GM23338 (cell line): ENCODE measurements at regions not wholly inside any gene's neighbourhood (a gene's known extent, or its start where the extent isn't known, plus 50 kb on each side); places are given as distances from the start of the nearest gene placed in this dataset.

Experiments
- ATAC-seq: fragments of 200-7000 bp; cut with Tn5 transposase; 3 replicates; pipeline ENCODE4 v1.9.1; 2020
- DNase-seq: peaks from one replicate; pipeline ENCODE4 v3.0.0-alpha.2; 2015; ENCODE audit warnings: low spot score
- H2AFZ ChIP-seq: fragments of 200-600 bp; sonication (generic); 2 replicates; pipeline ENCODE4 v1.8.0; 2016; ENCODE audit warnings: antibody characterized with exemption, mild to moderate bottlenecking, moderate library complexity
- H3F3A ChIP-seq: fragments of 200-600 bp; sonication (generic); replicated peaks from 2 replicates; pipeline ENCODE4 v1.8.0; 2017; ENCODE audit warnings: antibody characterized with exemption, mixed run types, low read depth
- H3K27ac ChIP-seq: fragments of 200-600 bp; sonication (generic); 2 replicates; pipeline ENCODE4 v1.6.1; 2016; ENCODE audit warnings: low read depth
- H3K27me3 ChIP-seq: fragments of 200-600 bp; sonication (generic); 2 replicates; pipeline ENCODE4 v1.8.0; 2016; ENCODE audit warnings: mild to moderate bottlenecking, mixed run types, moderate library complexity; ENCODE audit not compliant: insufficient read depth
- H3K36me3 ChIP-seq: fragments of 200-600 bp; sonication (generic); 2 replicates; pipeline ENCODE4 v1.8.0; 2016; ENCODE audit warnings: mild to moderate bottlenecking; ENCODE audit not compliant: insufficient read depth
- H3K4me1 ChIP-seq: fragments of 200-600 bp; sonication (generic); 2 replicates; pipeline ENCODE4 v1.8.0; 2016; ENCODE audit warnings: mild to moderate bottlenecking, moderate library complexity; ENCODE audit not compliant: insufficient read depth
- H3K4me2 ChIP-seq: fragments of 200-600 bp; sonication (generic); 2 replicates; pipeline ENCODE4 v1.7.1; 2017; ENCODE audit warnings: mixed run types
- H3K4me3 ChIP-seq: fragments of 200-600 bp; sonication (generic); 2 replicates; pipeline ENCODE4 v1.6.1; 2016; ENCODE audit warnings: mixed run types
- H3K79me2 ChIP-seq: fragments of 200-600 bp; sonication (generic); replicated peaks from 2 replicates; pipeline ENCODE4 v1.8.0; 2017; ENCODE audit warnings: mild to moderate bottlenecking; ENCODE audit not compliant: insufficient read depth
- H3K9me2 ChIP-seq: fragments of 200-600 bp; sonication (generic); 2 replicates; pipeline ENCODE4 v1.8.0; 2017; ENCODE audit not compliant: insufficient read depth
- H4K20me1 ChIP-seq: fragments of 200-600 bp; sonication (generic); replicated peaks from 2 replicates; pipeline ENCODE4 v1.8.0; 2017; ENCODE audit warnings: mild to moderate bottlenecking; ENCODE audit not compliant: insufficient read depth
- H3K27ac Mint-ChIP-seq: 2 replicates; pipeline ENCODE4 v1.8.0; 2020; ENCODE audit warnings: inconsistent platforms, mild to moderate bottlenecking, moderate library complexity, mixed read lengths
- H3K27me3 Mint-ChIP-seq: 3 replicates; pipeline ENCODE4 v1.8.0; 2022; ENCODE audit warnings: low read depth, mild to moderate bottlenecking, moderate library complexity, mixed read lengths, inconsistent platforms; ENCODE audit not compliant: insufficient read depth, poor library complexity
- H3K36me3 Mint-ChIP-seq: 3 replicates; pipeline ENCODE4 v1.8.0; 2021; ENCODE audit warnings: low read depth, mild to moderate bottlenecking, inconsistent platforms, moderate library complexity, mixed read lengths
- H3K4me1 Mint-ChIP-seq: 3 replicates; pipeline ENCODE4 v1.8.0; 2020; ENCODE audit warnings: mild to moderate bottlenecking, inconsistent platforms, mixed read lengths
- H3K4me3 Mint-ChIP-seq: 3 replicates; pipeline ENCODE4 v1.8.0; 2021; ENCODE audit warnings: moderate library complexity, mild to moderate bottlenecking, inconsistent platforms, mixed read lengths
- H3K9me3 Mint-ChIP-seq: 3 replicates; pipeline ENCODE4 v1.8.0; 2020; ENCODE audit warnings: moderate library complexity, mild to moderate bottlenecking, inconsistent platforms, mixed read lengths
- CREB1 ChIP-seq: fragments of 250-450 bp; sonication (Bioruptor Pico); IDR thresholded peaks from 2 replicates; pipeline ENCODE4 v1.5.0; 2020; ENCODE audit warnings: low read depth, mild to moderate bottlenecking, moderate library complexity
- EZH2phosphoT487 ChIP-seq: fragments of 200-600 bp; sonication (generic); IDR thresholded peaks from one replicate; pipeline ENCODE4 v1.8.1; 2018; ENCODE audit warnings: antibody characterized with exemption; ENCODE audit not compliant: unreplicated experiment
- JUNB ChIP-seq: IDR thresholded peaks from one replicate; pipeline ENCODE4 v1.6.1; 2016; ENCODE audit warnings: antibody characterized with exemption; ENCODE audit not compliant: unreplicated experiment
- NANOG ChIP-seq: IDR thresholded peaks from 2 replicates; pipeline ENCODE4 v1.6.1; 2016; ENCODE audit warnings: antibody characterized with exemption, borderline replicate concordance
- POLR2AphosphoS5 ChIP-seq: IDR thresholded peaks from 2 replicates; pipeline ENCODE4 v1.6.1; 2016; ENCODE audit warnings: antibody characterized with exemption, low read depth
- ZNF114 ChIP-seq: fragments of 250-450 bp; sonication (Bioruptor Pico); IDR thresholded peaks from 2 replicates; pipeline ENCODE4 v1.5.0; 2020; ENCODE audit warnings: mild to moderate bottlenecking, moderate library complexity
- ZNF331 ChIP-seq: fragments of 250-450 bp; sonication (Bioruptor Pico); IDR thresholded peaks from 2 replicates; pipeline ENCODE4 v1.5.0; 2020; ENCODE audit warnings: low read depth, mild to moderate bottlenecking, moderate library complexity
- TF ChIP-seq, protein P1 (sequence below): IDR thresholded peaks from one replicate; pipeline ENCODE4 v1.6.1; 2018; ENCODE audit warnings: antibody characterized with exemption; ENCODE audit not compliant: unreplicated experiment
- TF ChIP-seq, protein P2 (sequence below): IDR thresholded peaks from 2 replicates; pipeline ENCODE4 v1.6.1; 2016; ENCODE audit warnings: antibody characterized with exemption

DNA sequence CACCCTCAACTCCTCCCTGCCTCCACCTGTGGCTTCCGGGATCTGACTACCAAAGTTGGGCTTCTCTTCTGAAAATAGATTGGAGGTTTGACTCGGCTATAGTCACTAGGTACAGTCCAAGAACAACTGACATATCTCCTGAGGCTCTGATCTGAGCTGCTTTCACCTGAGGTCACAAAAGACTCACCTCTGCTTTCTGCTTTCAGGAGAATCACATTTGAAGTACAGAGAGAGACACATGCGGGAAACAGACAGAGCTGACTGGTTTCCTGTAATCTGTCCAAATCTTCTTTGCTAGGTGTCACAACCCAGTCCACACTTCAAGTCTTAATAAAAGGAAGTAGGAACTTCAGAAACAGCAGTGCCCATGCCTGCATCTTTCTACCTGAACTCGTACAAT lies 245.4 kb upstream of the CHRM3 start:
- peaks cover 4% of the 10 kb centered on the region; the same call in 1 of the 2 replicates for H3K9me2 ChIP-seq
- ATAC-seq = no peak
- Mint-ChIP-seq H3K4me3 (no peak overlapping the region), H3K9me3 (peaks cover 10% of the 10 kb centered on the region; the same call in 2 of the 3 replicates), H3K27ac (no peak overlapping the region), H3K4me1 (peaks cover 5% of the 10 kb centered on the region), H3K36me3 (peaks cover 13% of the 10 kb centered on the region; the same call in 2 of the 3 replicates), H3K27me3 (peaks cover 2% of the 10 kb centered on the region)
- peaks cover 16% of the 10 kb centered on the region; the same call in 1 of the 2 replicates for H3K4me1 ChIP-seq
- H3F3A ChIP-seq = no peaks in the 10 kb centered on the region
- H4K20me1 ChIP-seq = no peaks in the 10 kb centered on the region
- TF ChIP-seq CREB1 (CRISPR knock-in tag) = no peak
- TF ChIP-seq, protein P1, sequence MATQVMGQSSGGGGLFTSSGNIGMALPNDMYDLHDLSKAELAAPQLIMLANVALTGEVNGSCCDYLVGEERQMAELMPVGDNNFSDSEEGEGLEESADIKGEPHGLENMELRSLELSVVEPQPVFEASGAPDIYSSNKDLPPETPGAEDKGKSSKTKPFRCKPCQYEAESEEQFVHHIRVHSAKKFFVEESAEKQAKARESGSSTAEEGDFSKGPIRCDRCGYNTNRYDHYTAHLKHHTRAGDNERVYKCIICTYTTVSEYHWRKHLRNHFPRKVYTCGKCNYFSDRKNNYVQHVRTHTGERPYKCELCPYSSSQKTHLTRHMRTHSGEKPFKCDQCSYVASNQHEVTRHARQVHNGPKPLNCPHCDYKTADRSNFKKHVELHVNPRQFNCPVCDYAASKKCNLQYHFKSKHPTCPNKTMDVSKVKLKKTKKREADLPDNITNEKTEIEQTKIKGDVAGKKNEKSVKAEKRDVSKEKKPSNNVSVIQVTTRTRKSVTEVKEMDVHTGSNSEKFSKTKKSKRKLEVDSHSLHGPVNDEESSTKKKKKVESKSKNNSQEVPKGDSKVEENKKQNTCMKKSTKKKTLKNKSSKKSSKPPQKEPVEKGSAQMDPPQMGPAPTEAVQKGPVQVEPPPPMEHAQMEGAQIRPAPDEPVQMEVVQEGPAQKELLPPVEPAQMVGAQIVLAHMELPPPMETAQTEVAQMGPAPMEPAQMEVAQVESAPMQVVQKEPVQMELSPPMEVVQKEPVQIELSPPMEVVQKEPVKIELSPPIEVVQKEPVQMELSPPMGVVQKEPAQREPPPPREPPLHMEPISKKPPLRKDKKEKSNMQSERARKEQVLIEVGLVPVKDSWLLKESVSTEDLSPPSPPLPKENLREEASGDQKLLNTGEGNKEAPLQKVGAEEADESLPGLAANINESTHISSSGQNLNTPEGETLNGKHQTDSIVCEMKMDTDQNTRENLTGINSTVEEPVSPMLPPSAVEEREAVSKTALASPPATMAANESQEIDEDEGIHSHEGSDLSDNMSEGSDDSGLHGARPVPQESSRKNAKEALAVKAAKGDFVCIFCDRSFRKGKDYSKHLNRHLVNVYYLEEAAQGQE = no peak
- no peak overlapping the region for H3K27ac ChIP-seq
- H3K4me3 ChIP-seq = no peak overlapping the region
- no peaks in the 10 kb centered on the region for H3K79me2 ChIP-seq
- H3K27me3 ChIP-seq = no peaks in the 10 kb centered on the region
- no peak overlapping the region for H2AFZ ChIP-seq
- peaks cover 3% of the 10 kb centered on the region; the same call in 1 of the 2 replicates for H3K36me3 ChIP-seq
- H3K4me2 ChIP-seq = no peak overlapping the region
- no peak for DNase-seq

DNA sequence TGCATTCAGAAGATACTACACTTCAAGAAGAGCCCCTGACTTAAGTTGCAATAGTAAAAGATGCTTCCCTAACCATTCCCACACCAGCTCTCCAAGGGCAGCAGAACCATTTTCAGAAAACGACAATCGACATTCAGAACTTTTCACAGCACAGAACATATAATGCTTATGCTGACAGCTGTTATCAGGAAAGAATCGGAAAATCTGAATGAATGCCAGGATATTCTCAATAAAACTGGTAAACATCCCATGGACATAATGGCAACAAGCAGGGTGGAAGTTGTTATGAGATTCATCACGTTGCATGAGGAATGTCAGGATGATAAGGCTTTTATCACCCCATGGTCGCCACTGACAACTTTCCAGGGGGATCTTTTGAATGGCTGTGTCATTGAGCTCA lies 246.6 kb upstream of the CHRM3 start:
- H3K4me3 Mint-ChIP-seq = no peak overlapping the region
- no peak overlapping the region for H3K27ac Mint-ChIP-seq
- no peak for ATAC-seq
- H3K27me3 Mint-ChIP-seq = peaks cover 2% of the 10 kb centered on the region
- no peaks in the 10 kb centered on the region for H3K27me3 ChIP-seq
- H3K4me2 ChIP-seq = no peak overlapping the region
- H4K20me1 ChIP-seq = no peaks in the 10 kb centered on the region
- H3K4me1 Mint-ChIP-seq = peaks cover 5% of the 10 kb centered on the region
- H3K9me3 Mint-ChIP-seq = peaks cover 15% of the 10 kb centered on the region
- TF ChIP-seq ZNF331 (CRISPR knock-in tag) (no peak), EZH2phosphoT487 (no peak), POLR2AphosphoS5 (no peak)
- H3K4me3 ChIP-seq = no peak overlapping the region
- no peak overlapping the region for H2AFZ ChIP-seq
- H3K27ac ChIP-seq = no peak overlapping the region
- no peaks in the 10 kb centered on the region for H3F3A ChIP-seq
- no peak for DNase-seq
- no peaks in the 10 kb centered on the region for H3K79me2 ChIP-seq
- peaks cover 16% of the 10 kb centered on the region; the same call in 1 of the 2 replicates for H3K4me1 ChIP-seq
- peaks cover 18% of the 10 kb centered on the region for H3K36me3 Mint-ChIP-seq
- peaks cover 4% of the 10 kb centered on the region; the same call in 1 of the 2 replicates for H3K9me2 ChIP-seq
- peaks cover 6% of the 10 kb centered on the region; the same call in 1 of the 2 replicates for H3K36me3 ChIP-seq

DNA sequence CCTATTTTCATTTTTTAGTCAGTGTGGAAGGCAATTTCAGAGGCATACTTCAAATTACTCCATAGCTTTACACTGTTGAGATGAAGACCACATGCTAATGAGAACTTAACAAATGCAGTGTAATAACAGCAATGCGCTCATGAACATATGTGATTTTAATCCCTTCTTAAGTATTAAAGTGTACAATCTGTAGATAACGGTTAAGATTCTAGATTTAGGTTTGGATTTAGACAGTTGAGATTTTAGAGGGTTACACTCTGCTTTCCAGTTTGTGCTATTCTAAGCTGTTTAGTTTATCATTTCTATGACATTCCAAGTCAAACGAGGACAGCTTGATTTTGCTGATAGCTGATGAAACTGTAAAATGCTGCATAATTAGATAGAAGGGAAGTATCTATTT lies 257.8 kb upstream of the CHRM3 start:
- H3K27ac ChIP-seq = no peak overlapping the region
- H3K4me1 Mint-ChIP-seq = peaks cover 33% of the 10 kb centered on the region
- no peak overlapping the region for H3K4me3 ChIP-seq
- no peaks in the 10 kb centered on the region for H3K27me3 ChIP-seq
- DNase-seq = no peak
- no peaks in the 10 kb centered on the region for H3K36me3 ChIP-seq
- no peak overlapping the region for H3K4me3 Mint-ChIP-seq
- no peaks in the 10 kb centered on the region for H4K20me1 ChIP-seq
- no peak overlapping the region for H3K4me2 ChIP-seq
- no peak overlapping the region for H2AFZ ChIP-seq
- no peaks in the 10 kb centered on the region for H3K79me2 ChIP-seq
- H3K9me2 ChIP-seq = no peaks in the 10 kb centered on the region; the same call in 1 of the 2 replicates
- H3K36me3 Mint-ChIP-seq = no peaks in the 10 kb centered on the region
- no peak for ATAC-seq
- peaks cover 36% of the 10 kb centered on the region for H3K4me1 ChIP-seq
- 0 out of 2 replicates have a peak, but pooled peaks cover 3% of the 10 kb centered on the region for H3F3A ChIP-seq
- H3K27me3 Mint-ChIP-seq = peaks cover 5% of the 10 kb centered on the region
- H3K27ac Mint-ChIP-seq = no peak overlapping the region
- H3K9me3 Mint-ChIP-seq = no peaks in the 10 kb centered on the region
- no peak for TF ChIP-seq POLR2AphosphoS5
- no peak for TF ChIP-seq ZNF331 (CRISPR knock-in tag)
- no peak for TF ChIP-seq NANOG
- TF ChIP-seq CREB1 (CRISPR knock-in tag) = no peak
- TF ChIP-seq JUNB = no peak
- TF ChIP-seq ZNF114 (CRISPR knock-in tag) = no peak
- TF ChIP-seq, protein P1 = no peak
- TF ChIP-seq, protein P2, sequence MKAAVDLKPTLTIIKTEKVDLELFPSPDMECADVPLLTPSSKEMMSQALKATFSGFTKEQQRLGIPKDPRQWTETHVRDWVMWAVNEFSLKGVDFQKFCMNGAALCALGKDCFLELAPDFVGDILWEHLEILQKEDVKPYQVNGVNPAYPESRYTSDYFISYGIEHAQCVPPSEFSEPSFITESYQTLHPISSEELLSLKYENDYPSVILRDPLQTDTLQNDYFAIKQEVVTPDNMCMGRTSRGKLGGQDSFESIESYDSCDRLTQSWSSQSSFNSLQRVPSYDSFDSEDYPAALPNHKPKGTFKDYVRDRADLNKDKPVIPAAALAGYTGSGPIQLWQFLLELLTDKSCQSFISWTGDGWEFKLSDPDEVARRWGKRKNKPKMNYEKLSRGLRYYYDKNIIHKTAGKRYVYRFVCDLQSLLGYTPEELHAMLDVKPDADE = no peak
